HG02852 (cell line): ENCODE measurements at regions not wholly inside any gene's neighbourhood (a gene's known extent, or its start where the extent isn't known, plus 50 kb on each side); places are given as distances from the start of the nearest gene placed in this dataset.
"Not testable (repeated sequence)": the region's sequence is repeated elsewhere in the genome, so short reads cannot be mapped to it uniquely, and the experiment has no call there.

Source experiments
- ATAC-seq: cut with Tn5 transposase; IDR thresholded peaks from one replicate; pipeline ENCODE4 v1.9.1; 2021; ENCODE audit warnings: mild to moderate bottlenecking, moderate library complexity; ENCODE audit not compliant: unreplicated experiment

DNA sequence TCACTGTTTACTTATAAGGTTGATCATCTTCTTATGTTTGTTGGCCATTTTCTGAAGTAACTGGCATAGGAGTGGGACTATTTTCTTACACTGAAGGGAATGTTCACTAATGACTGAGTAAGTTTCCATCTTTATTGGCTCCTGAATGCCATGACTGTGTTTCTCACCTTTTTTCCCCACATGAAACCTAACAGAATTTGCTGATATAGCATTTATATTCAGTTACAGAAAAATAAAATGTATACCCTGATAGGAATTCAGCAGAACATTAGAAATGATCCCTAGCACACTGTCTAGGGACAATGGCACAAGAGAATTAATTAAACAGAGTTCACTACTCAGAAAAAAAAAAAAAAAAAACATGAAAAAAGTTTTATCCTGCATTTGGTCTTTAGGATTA is 1465.1 kb upstream of the C9orf72 start:
- no peak for ATAC-seq

DNA sequence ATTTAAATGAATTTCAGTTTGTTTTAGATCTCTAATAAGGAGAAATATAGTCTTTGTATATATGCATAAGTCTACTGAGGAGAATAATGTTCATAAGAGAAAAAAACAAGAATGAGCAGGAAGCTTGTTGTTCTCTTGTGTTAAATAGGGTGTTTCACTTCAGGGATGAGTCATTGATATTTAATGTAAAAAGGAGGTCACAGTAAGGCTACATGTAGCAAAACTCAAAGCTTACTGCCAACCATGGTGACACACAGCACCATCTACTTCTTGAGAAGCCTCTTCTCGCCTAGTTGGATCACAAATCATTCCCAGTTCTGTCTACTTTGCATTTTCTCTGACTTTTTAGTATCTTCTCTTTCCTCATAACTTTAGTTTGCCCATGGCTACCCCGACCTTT is 1466.0 kb upstream of the C9orf72 start:
- no peak for ATAC-seq

DNA sequence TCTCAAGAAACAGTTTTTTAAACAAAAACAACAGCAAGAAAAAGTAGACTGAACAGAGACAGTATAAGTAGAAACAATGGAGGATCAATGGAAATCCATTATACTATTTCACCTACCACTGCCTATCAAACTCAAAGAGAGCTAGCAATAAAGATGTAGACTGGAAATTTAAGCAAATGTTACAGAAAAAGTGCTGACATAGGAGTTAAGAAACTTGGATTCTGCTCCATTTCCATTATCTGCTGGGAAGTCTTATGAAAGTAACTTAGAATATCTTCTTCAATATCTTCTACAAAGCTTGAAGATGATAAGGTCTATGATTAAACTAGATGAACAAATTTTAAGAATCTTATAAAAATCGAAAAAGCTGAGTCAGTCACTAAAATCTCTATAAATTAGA is 1469.8 kb upstream of the C9orf72 start:
- ATAC-seq = no peak

DNA sequence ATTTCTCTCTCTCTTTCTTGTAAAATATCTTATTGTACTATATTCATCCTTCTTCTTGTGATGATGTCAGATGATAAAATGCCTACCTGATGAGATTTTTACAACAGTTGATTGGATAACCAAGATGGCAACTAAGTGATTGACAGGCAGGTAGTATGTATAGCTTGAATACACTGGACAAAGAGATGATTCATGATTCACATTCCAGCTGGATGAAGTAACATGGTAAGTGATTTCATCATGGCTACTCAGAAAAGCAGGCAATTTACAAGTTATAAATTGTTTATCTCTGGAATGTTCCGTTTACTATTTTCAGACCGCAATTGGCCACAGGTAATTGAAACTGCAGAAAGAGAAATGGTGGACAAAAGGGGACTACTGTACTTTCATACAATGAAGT is 1471.7 kb upstream of the C9orf72 start:
- ATAC-seq = no peak

DNA sequence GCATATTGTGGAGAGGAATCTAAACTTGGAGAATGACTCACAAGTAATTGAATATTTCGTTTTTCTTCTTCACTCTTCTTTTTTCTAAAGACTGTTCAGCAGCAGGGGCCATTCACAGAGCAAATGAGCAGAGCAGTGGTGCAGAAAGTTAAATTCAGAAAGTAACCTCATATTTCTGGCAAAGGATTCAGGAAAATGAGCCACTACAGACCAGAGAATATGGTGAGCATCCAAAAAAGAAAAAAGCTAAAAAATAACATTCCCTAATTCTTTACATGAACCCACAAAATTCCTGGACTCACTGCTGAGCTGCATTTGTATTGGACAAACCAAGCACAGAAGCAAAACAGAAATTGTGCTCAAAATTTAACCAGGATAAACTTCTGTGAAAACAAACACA is 1486.8 kb upstream of the C9orf72 start:
- no peak for ATAC-seq

DNA sequence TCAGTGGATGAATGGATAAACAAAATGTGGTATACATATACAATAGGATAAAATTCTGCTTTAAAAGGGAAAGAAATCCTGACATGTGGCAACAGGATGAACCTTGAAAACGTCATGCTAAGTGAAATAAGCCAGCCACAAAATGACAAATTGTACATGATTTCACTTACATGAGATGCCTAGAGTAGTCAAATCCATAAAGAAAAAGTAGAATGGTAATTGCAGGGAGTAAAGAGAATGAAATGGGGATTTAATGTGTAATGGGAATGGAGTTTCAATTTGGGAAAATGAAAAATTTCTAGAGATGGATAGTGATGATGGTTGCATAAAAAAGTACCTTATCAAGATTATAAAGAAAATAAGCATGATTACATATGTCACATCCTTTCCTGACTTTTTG is 1489.2 kb upstream of the C9orf72 start:
- no peak for ATAC-seq

DNA sequence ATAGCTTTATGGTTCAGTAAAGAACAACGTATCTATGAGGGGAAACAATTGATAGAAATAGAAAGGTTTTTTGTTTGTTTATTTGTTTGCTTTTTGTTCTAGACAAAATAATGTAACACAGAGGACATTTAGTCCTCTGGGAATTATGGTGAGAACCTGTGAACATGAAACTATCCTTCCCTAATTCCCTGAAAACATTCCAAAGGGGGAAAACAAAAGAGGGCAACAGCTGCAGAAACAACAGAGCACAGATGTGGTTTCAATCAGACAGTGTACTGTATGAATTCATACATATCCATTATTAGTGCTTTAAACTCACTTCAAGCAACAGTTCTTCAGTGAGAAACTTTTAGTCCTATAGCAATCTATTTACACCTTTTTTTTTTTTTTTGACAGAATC is 1489.8 kb upstream of the C9orf72 start:
- ATAC-seq = no peak

DNA sequence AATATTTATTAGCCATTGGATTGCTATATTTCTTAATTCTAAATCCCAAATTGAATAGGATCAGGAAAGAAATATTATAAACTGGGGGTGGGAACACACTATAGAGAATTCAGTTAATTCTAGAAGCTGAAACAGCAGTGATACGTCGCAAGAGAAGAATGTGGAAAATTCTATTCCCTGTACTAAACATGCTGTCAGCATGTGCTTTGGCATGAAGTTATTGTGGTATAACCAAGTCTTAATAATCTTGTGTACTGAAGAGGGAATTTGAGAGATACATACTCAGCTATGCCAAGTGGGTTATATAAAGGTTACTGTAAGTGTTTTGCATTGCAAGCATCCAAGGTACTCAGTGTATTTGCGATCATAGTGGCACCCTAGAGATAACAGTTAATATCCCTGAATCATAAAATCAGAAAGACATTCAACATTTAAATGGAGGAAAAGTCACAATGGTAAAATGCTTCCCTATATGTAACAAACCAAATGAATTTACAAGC is 1492.9 kb upstream of the C9orf72 start:
- ATAC-seq = no peak

DNA sequence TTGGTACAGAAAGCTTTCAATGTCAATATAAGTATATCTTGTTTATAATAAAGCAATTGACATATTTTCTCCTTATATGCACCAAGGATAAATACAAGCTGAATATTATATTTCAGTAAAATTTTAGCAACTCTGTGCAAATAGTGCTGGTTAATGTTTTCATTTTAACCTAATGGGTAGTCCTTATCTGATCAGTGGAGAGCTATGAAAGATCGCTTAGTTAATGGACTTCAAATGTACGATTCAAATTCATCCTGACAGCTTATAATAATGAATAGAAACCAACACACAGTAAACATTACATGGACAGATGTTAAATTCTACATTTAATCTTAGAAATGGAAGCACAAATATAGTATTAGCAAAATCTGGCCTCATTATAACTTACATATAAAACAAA is 1495.2 kb upstream of the C9orf72 start:
- no peak for ATAC-seq

DNA sequence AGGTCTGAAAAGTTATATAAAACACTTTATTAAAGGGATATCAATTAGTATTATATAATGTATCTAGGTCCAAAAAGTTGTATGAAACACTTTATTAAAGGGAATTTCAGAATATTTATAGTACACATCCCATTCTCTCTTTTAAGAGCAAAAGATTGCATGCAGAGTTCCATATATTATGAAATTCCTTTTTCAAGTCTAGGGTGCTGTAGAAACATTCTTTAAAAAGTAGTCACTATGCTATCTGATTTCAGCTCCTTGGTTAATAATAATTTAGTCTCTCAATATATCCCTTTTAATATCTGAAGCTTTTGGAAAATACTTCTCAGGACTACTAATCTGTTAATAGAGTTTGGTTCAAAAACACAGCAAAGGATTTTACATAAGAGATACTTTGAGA is 1496.1 kb upstream of the C9orf72 start:
- no peak for ATAC-seq

DNA sequence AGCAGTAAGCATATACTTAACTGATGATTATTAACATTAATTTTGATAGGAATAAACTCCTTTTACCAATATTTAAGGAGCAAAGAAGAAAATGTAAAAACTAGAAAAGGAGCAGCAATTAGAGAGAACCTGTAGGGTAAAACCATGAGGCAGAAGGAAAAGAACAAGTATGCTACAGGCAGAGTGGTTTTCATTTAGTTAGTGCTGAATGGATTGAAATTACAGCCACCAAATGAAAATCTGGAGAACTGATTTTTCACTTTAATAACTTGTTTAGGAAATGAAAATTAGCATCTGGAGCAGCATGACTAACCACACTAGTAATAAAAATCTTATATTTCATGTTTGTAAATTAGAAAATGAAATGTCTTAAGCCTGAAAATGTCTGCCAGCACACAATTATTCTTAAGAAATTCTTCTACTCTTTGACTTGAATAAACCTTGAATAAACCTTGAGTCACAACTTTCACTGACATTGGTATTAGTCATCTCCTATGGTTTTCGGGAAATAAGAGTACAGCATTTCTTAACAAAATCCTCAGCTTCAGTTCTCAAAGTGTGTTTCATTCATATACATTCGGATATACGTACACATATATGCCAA is 1504.9 kb upstream of the C9orf72 start:
- ATAC-seq = no peak

DNA sequence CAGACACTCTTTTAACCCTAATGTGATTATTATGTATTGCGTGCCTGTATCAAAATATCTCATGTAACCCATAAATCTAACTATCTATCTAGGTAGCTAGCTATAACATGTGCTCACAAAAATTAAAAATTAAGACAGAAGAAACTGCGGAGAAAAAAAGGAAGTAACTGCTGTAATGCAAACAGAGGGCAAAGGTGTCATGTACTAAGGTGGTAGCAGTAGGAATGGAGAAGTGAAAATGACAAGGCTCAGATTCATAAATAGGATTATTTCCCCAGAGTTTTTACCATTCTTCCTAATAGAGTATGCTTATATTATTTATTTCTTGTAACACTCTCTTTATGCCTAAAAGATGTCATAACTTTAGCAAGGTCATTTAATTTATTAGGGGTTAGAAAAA is 1527.5 kb upstream of the C9orf72 start:
- no peak for ATAC-seq

DNA sequence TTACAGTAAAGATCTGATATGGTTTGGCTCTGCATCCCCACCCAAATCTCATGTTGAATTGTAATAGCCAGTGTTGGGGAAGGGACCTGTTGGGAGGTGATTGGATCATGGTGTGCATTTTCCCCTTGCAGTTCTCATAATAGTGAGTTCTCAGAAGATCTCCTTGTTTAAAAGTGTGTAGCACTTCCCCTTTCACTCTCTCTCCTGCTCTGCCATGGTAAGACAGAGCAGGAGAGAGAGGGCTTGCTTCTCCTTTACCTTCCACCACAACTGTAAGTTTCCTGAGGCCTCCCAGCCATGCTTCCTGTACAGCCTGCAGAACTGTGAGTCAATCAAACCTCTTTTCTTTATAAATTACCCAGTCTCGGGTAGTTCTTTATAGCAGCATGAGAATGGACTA is 1530.9 kb upstream of the C9orf72 start:
- not testable (repeated sequence) for ATAC-seq

DNA sequence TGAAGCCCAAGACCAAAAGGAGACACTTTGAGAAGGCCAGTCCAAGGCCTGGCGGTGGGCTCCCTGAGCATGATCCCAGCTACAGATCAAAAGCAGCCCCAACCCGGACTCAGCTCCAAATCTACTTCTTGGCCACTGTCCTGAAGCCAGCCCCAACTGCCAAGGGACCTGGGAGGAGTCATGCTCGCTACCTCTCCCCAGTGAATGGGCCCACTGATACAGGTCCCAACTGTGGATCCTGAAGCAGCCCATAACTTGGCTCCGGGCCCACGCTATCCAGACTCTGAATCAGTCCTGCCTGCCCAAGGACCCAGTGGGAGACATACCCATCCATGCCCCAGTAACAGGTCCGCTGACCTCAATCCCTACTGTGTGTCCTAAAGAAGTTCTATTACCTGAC is 1545.3 kb upstream of the C9orf72 start:
- ATAC-seq = no peak

DNA sequence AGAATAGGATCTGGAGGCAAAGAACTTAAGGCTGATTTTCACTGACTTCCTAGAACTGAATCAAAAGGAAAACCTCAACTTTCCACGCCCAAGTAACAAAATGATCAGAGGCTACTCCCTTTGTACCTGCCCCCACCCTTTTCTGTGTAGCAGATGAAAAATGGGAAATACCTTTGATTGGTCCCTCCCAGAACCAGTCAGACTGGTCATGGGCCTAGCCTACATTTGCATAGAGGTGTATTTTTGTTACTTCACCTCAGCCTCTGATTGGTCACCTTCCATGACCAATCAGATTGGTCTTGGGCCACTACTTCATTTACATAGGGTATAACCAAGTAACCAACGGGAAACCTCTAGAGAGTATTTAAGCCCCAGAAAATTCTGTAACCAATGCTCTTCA is 1553.5 kb upstream of the C9orf72 start:
- ATAC-seq = no peak

DNA sequence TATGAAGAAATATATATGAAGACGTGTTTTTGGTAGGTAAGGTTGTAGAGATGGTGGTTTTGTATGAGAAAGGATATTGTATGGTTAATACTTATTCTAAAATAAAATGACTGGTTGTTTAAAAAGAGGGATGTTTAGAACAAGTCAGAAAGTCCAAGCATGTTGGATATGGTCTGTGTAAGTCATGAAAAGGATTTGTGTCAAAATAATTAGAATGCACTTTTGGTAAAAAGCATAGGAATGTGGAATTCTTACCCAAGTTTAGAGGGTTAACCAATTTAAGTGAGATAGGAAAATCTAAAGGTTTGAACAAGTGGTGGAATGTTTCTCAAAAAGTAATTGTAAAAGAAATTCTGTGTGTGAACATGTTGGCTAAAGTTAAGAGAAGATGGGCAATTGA is 1556.5 kb upstream of the C9orf72 start:
- ATAC-seq = no peak

DNA sequence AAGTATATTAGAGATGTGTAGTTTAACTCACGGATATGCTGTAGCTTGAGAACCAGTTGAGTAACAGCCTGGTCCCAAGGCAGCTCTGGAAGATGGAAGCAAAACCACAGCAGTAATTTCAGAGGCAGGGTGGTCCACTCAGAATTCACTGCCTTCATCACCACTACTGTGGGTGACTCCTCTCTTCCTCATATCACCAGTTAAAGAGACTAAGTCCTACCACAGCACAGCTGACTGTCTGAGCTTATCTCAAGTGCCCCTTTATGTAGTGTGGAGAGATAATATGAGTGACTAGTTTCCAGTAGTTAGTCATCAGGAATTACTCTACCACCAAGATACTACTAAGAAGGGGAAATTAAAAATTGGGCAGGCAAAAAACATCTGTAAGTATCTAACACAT is 1571.2 kb upstream of the C9orf72 start:
- ATAC-seq = no peak

DNA sequence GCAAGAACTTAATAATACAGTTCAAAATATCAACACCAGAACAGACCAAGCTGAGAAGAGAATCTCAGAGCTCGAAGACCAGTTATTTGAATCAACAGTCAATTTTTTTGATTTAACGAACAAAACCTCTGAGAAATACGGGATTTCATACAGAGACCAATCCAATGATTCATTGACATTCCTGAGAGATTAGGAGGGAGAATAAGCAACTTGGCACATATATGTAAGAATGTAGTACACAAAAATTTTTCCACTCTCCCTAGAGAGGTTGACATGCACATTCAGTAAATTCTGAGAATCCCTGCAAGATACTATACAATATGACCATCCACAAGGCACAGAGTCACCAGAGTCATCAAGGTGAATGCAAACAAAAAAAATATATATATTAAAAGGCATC is 1577.3 kb upstream of the C9orf72 start:
- no peak for ATAC-seq

DNA sequence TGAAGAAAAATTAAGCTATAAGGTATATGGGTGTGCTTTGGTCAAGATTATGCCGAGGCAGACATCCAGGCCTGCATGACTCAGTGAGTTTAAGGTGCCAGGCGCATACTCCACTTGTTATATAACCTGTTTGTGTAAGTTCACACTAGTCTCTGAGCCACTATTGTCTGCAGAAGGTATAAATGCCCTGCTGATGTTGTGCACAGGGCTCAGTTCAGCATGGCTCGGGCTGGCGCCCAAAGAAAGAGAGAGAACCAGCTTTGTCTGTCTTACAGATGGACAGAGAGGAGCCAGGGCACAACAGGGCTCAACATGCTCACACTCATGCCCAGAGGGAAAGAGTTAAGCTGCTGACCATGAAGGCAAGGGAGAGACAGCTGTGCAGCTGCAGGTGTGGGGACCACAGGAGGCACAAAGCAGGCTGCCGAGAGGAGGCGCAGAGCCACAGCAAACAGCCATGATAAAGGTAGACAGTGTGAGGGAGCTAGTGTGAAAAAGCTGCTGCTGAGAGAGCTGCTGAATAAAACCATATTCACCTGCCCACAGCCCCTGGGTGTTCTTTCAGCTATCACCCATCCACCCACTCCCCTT is 1587.6 kb upstream of the C9orf72 start:
- no peak for ATAC-seq

DNA sequence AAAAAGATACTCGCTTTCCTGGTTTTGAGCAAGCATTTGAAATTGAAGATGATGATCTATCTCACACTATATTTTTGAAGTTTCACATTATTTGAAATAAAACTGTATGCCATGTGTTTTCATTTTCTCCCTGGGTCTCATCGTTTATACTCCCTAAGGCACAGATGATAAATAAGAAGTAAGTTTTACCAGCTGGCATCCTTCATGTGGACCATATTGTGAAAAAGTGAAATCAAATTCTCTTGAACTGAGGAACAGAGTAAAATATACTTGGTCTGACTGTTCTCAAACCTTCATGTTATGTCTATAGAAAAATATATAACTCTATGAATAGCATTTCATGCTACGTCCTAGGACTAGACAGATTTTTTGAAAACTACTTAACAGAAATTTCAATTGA is 1600.9 kb upstream of the C9orf72 start:
- no peak for ATAC-seq

DNA sequence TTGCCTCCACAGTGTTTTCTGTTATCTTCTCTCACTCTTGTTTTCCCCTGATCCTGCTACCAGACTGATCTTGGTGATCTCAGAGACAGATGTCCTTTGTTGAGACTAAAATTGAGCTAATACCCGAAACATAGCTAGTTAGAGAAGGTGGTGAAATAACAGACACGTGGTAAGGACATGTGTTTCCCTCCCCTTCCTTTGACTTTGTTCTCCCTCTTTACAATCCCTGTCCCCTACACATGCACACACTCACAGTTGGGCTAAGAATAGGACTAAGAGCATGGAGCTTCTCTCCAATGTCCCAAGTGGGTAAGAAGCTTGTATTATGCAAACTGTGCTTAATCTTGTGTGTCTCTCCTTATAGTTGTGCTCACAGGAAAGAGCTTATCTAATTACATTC is 1603.0 kb upstream of the C9orf72 start:
- no peak for ATAC-seq

DNA sequence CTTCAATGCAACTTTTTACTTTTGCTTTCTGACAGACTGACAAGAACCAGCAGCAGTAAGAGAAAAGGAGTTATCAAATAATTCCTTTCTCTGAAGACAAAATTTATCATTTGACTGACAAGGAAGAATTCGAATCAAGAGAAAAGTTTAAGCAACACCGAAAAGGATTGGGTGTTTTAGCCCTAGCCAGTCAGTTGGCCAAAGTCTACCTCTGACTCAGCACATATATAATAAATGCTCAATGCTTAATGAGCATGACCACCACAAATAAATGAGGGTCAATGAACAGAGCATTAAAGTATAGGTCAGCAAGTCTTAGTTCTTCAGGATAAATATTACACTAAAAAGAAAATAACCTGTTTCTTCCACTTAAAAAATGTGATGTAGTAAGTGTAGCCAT is 1603.5 kb upstream of the C9orf72 start:
- ATAC-seq = no peak

DNA sequence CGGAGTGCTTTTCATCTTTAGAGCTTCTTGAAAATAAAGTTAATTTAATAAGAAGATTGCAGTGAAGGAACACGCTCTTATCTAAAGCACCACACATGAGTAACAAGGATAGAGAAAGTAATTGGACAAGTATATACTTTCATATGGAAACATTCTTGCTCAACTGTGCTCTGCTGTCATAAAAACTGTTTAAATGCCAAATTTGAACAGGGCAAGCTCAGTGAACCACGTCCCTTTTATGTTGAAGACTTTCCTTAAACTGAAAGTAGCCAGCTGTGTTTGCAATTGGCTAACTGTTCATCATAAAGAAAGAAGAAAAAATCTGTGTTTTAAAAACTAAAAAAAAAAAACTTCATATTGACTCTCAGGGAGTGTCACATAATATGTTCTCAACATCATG is 1610.7 kb upstream of the C9orf72 start:
- no peak for ATAC-seq
